HAP-1 (cell line): ENCODE measurements at regions not wholly inside any gene's neighbourhood (a gene's known extent, or its start where the extent isn't known, plus 50 kb on each side); places are given as distances from the start of the nearest gene placed in this dataset.

Experiments
- DNase-seq, 2 experiments: peaks; one replicate each; pipeline ENCODE4 v3.0.0-alpha.2; 2016 to 2020; ENCODE audit warnings: low spot score in 2 of 2
- H3K27me3 ChIP-seq: fragments of 250-450 bp; sonication (Bioruptor Pico); 2 replicates; pipeline ENCODE4 v1.5.1; 2020; ENCODE audit warnings: low read depth, mild to moderate bottlenecking, moderate library complexity
- H3K36me3 ChIP-seq: fragments of 250-450 bp; sonication (Bioruptor Pico); replicated peaks from 2 replicates; pipeline ENCODE4 v1.5.1; 2020; ENCODE audit warnings: mild to moderate bottlenecking
- H3K4me1 ChIP-seq: fragments of 250-450 bp; sonication (Bioruptor Pico); 2 replicates; pipeline ENCODE4 v1.5.1; 2020; ENCODE audit warnings: mild to moderate bottlenecking
- H3K4me3 ChIP-seq: fragments of 250-450 bp; sonication (Bioruptor Pico); 2 replicates; pipeline ENCODE4 v1.5.1; 2020; ENCODE audit warnings: mild to moderate bottlenecking, moderate library complexity
- H3K9me3 ChIP-seq: fragments of 250-450 bp; sonication (Bioruptor Pico); 2 replicates; pipeline ENCODE4 v1.5.1; 2020; ENCODE audit warnings: mild to moderate bottlenecking, moderate library complexity
- in situ Hi-C: fragments of 300-500 bp; cut with MboI; formaldehyde crosslinking; loops from 3 replicates; pipeline ENCODE4 v1.14.3; 2020; ENCODE audit warnings: low sequenced_read_pairs, inconsistent platforms, mixed read lengths

DNA sequence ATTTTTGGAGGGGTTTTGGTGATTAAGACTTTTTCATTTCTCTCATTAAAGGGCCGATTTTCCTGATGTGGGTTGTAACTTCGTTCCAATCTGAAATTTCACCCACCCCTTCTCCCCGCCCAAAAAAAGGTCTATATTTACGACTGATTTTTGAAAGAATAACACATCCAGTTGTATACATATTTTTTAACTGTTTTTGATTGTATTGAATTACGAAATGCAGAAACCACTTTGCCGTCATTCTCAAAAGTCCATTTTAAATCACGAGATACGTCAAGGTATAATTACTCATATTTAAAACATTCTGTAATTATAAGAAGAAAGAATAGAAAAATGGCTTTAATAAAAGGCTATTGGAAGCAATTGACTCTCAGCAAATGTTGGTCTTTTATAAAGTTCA, 520.7 kb downstream of the MED13L start:
- H3K4me1 ChIP-seq = peaks cover 5% of the 10 kb centered on the region; the same call in 1 of the 2 replicates
- peaks cover 29% of the 10 kb centered on the region for H3K27me3 ChIP-seq
- in situ Hi-C loops = loop anchor here (10.0 kb wide), 1 partner anchor 1092 kb away; no protein-coding TSS in a partner anchor
- no peak overlapping the region for H3K4me3 ChIP-seq
- no peaks in the 10 kb centered on the region for H3K36me3 ChIP-seq
- no peak for DNase-seq
- no peaks in the 10 kb centered on the region for H3K9me3 ChIP-seq

- H3K9me3 ChIP-seq = no peaks in the 10 kb centered on the region
Observed at GRCh38 chr12:115756271-115756670, 521.2 kb downstream of the MED13L start.

DNA sequence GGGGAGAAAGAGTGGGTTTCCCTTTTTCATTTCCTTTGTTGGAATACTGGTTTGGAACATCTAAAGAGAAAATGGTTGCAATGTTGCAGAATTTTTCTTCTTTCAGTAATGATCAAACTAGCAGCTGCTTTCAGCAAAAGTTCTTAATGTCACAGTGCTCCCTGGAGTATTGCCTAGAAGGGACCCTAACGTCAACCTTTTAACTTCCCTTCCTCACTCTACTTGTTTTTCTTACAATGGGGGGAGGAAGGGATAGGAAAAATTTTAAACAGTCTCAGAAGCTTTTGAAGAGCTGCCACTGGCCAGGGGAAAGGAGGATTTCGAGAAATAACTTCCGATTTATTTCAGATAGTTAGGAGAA, 521.8 kb downstream of the MED13L start:
- Histone ChIP-seq H3K4me3 (no peak overlapping the region), H3K27me3 (peaks cover 29% of the 10 kb centered on the region), H3K4me1 (peaks cover 5% of the 10 kb centered on the region; the same call in 1 of the 2 replicates), H3K36me3 (no peaks in the 10 kb centered on the region), H3K9me3 (no peaks in the 10 kb centered on the region)
- DNase-seq = no peak
- in situ Hi-C loops = loop anchor here (10.0 kb wide), 1 partner anchor 1091 kb away; no protein-coding TSS in a partner anchor

More at GRCh38 chr12:115756271-115756670, 521.2 kb downstream of the MED13L start:
- Histone ChIP-seq H3K36me3 (no peaks in the 10 kb centered on the region), H3K4me3 (no peak overlapping the region), H3K27me3 (peaks cover 29% of the 10 kb centered on the region), H3K4me1 (peaks cover 5% of the 10 kb centered on the region; the same call in 1 of the 2 replicates)
- in situ Hi-C loops = loop anchor here (10.0 kb wide), 1 partner anchor 1091 kb away; no protein-coding TSS in a partner anchor
- DNase-seq = no peak

GRCh38 chr12:115755061-115755724, 522.3 kb downstream of the MED13L start:
- in situ Hi-C loops = loop anchor here (10.0 kb wide), 1 partner anchor 1090 kb away; no protein-coding TSS in a partner anchor
- Histone ChIP-seq H3K36me3 (no peaks in the 10 kb centered on the region), H3K9me3 (no peaks in the 10 kb centered on the region), H3K27me3 (peaks cover 29% of the 10 kb centered on the region), H3K4me3 (no peak overlapping the region), H3K4me1 (peaks cover 5% of the 10 kb centered on the region; the same call in 1 of the 2 replicates)
- DNase-seq = no peak

DNA sequence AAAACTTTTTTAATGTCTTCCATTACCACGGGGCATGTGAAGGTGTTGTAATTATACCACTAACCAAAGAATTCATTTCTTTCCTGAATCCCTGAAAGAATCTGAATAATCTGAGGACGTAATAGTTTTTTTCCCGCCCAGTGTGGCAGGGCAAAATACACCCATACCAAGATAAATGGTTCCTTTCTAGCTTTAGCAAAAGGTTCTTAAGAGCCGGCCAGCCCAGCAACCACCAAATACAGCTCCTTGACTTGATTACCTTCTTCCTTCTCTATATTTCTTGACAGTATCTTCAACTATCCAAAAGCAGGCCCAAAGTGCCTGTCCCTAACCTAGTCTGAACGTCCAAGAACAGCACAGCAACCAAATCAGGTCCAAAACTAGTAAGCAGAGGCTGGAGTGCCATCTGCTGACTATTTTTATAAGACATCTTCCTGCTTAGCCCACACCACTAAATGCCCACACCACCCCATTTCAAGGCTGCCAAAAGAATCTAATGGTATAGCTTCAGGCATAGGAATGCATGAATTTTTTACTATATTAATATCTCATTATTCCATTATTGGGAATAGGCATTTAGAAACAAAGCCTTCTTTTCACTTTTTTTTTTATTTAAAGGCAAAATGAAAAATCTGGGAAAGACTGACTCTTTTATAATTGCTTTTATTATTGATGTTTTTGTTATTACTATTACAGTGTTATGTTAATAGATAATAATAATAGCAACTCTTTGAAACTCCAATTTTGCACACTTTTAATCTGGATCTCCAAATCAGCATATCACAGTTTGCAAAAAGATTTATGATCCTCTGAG, 524.4 kb downstream of the MED13L start:
- H3K4me3 ChIP-seq = no peak overlapping the region
- no peaks in the 10 kb centered on the region for H3K36me3 ChIP-seq
- H3K9me3 ChIP-seq = no peaks in the 10 kb centered on the region
- H3K27me3 ChIP-seq = peaks cover 25% of the 10 kb centered on the region
- in situ Hi-C loops = loop anchor here (10.0 kb wide), 1 partner anchor 1088 kb away; no protein-coding TSS in a partner anchor
- DNase-seq = peak; percentile 63
- H3K4me1 ChIP-seq = peaks cover 5% of the 10 kb centered on the region; the same call in 1 of the 2 replicates

DNA sequence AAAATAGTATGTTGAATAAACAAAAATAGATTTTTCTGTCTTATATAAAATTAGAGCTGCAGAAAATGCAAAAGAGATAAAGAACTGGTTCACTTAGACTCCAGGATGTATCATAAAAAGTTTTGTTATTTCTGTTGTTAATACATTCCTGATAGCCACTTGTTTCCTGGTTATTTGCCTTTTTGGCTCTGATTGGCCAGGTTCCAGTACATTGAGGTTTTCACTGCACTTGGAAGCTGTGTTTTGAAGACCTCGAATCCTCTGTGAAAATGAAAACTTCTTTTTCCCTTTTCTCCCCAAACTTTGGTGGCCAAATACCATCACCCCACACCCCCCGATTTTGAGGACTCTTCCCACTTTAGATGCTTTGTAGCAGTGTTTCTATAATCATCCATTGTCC, 525.3 kb downstream of the MED13L start:
- H3K36me3 ChIP-seq = no peaks in the 10 kb centered on the region
- H3K27me3 ChIP-seq = peaks cover 16% of the 10 kb centered on the region
- H3K9me3 ChIP-seq = no peaks in the 10 kb centered on the region
- in situ Hi-C loops = loop anchor here (10.0 kb wide), 1 partner anchor 1087 kb away; no protein-coding TSS in a partner anchor
- DNase-seq = no peak
- no peak overlapping the region for H3K4me3 ChIP-seq
- H3K4me1 ChIP-seq = peaks cover 5% of the 10 kb centered on the region; the same call in 1 of the 2 replicates

DNA sequence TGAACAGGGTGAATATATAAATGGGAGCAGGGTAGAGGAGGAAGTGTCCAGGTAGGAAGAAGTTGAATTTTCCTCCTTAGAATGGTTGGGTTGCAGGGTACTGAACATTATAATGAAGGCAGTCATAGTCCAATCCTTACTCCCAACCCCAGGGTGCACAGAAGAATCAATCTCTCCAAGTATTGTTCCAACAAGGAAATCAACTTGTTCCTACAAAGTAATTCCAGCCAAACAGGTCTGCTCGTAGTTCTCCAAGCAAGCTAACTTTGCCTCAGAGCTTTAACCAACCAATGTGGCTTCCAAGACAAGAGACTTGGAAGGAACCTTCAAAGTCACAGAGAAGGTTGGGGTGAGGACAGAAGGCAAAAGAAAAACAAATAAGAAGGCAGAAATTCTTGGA, 527.2 kb downstream of the MED13L start:
- H3K36me3 ChIP-seq = no peaks in the 10 kb centered on the region
- H3K9me3 ChIP-seq = no peaks in the 10 kb centered on the region
- H3K27me3 ChIP-seq = no peaks in the 10 kb centered on the region
- H3K4me1 ChIP-seq = peaks cover 5% of the 10 kb centered on the region; the same call in 1 of the 2 replicates
- no peak overlapping the region for H3K4me3 ChIP-seq
- DNase-seq = no peak
- in situ Hi-C loops = loop anchor here (10.0 kb wide), 1 partner anchor 1086 kb away; no protein-coding TSS in a partner anchor

DNA sequence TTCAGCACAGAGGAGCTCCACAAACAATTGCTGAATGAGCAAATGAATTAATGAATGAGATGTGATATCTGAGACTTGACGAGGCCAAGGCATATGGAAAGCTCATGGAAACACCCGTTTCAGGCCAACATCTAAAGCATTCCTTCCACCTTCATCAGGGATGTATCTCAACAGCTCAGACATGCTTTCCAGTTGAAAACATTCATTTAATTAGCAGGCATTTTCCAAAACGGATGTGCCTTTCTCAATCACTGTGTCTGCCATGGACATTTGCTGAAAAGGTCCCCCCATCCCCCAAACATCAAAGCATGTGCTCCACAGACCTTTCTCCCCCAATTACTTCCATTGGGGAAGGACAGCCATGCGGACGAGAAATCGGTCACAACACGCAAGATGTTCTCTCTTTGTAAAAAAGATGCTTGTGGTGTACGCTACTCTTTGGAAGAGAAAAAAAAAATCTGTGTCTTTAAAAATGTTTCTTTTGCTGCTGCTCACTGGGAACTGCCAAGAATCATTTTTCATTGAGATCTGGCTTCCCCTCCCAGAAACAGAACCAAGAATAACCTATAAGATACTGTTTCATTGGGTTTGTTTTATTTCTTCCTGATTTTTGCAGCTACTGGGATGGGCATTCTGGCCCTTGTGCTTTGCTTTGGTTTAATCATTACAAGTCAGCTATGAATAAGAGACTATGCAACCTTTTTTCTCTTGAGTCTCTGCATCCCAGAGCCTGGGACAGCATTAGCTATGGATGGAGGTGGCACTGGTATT, 528.2 kb downstream of the MED13L start:
- in situ Hi-C loops = no loop called here
- Histone ChIP-seq H3K36me3 (no peaks in the 10 kb centered on the region), H3K4me1 (peaks cover 5% of the 10 kb centered on the region; the same call in 1 of the 2 replicates), H3K27me3 (no peaks in the 10 kb centered on the region), H3K4me3 (no peak overlapping the region), H3K9me3 (no peaks in the 10 kb centered on the region)
- no peak for DNase-seq

DNA sequence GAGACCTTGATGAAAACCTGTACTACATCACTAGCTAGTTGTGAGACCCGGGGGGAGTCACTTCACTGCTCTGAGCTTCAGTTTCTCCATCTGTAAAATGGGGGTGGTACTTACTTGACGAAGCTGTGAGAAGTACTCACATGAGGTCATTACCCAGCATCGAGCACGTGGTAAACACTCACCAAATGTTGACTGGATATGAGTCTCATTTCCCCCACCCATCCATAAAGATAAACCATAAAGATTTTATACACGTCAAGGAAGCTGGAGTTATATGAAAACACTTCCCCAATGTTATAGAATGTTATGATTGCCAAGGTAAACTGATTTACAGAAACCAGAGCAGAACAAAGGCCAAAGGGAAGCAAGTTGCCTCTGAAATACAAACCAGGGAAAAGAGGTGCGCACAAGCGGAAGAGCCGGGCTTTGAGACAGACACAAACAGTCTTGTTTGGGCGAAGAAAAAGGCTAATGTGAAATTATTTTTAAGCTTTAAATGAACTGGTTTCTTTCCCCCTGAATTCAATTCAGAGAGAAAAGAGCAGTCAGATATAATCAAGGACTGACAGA, 536.8 kb downstream of the MED13L start:
- Histone ChIP-seq H3K36me3 (no peaks in the 10 kb centered on the region), H3K4me1 (no peaks in the 10 kb centered on the region), H3K9me3 (no peaks in the 10 kb centered on the region), H3K4me3 (no peak overlapping the region), H3K27me3 (no peaks in the 10 kb centered on the region)
- DNase-seq = no peak
- in situ Hi-C loops = no loop called here

GRCh38 chr12:115737895-115738294, 539.6 kb downstream of the MED13L start:
- no peaks in the 10 kb centered on the region for H3K4me1 ChIP-seq
- H3K9me3 ChIP-seq = no peaks in the 10 kb centered on the region
- H3K36me3 ChIP-seq = no peaks in the 10 kb centered on the region
- in situ Hi-C loops = no loop called here
- no peaks in the 10 kb centered on the region for H3K27me3 ChIP-seq
- H3K4me3 ChIP-seq = no peak overlapping the region
- DNase-seq = no peak

DNA sequence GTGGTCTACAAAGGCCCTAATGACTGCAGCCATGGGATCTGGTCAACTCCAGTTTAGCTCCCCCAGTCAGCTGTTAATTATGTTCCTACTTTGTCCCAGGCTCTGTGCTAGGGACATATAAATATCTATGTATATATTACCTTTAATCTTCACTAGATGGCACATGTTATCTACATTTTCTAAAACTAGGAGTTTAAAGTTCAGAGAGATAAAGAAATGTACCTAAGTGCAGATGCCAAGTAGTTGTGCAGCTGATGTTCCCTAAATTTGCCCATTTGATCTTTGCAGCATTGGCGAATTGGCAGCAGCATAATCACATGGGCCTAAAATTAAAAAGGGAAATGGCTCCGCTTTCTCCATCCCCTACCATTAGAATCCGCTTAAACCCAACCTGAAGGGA, 541.1 kb downstream of the MED13L start:
- DNase-seq = no peak
- H3K36me3 ChIP-seq = no peaks in the 10 kb centered on the region
- in situ Hi-C loops = no loop called here
- H3K4me1 ChIP-seq = no peaks in the 10 kb centered on the region
- H3K27me3 ChIP-seq = no peaks in the 10 kb centered on the region
- H3K9me3 ChIP-seq = no peaks in the 10 kb centered on the region
- no peak overlapping the region for H3K4me3 ChIP-seq

DNA sequence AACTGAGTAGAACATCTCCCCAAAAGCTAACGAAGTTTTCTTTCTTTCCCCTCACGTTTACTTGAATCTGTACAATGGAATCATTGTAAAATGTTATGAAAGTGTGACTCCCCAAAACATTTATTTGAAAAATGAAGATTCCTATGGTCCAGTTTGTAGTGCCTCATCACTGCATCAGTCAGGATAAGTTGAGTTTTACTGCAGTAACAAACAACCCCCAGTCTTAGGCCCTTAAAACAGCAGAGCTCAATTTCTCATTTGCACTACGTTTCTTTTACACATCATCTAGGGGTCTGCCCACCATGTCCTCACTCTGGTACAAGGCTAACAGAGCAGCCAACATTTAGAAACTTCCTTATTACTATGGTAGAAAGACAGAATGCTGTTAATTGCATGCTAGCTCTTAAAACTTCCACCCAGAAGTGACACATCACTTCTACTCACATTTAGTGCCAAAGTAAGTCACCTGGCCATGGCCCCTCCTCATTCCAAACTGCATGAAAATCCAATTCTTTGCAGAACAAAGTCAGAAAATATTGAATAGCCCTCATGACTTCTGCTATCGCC, 546.4 kb downstream of the MED13L start:
- H3K4me1 ChIP-seq = no peaks in the 10 kb centered on the region
- H3K9me3 ChIP-seq = no peaks in the 10 kb centered on the region
- H3K4me3 ChIP-seq = no peak overlapping the region
- DNase-seq = no peak
- no peaks in the 10 kb centered on the region for H3K27me3 ChIP-seq
- in situ Hi-C loops = no loop called here
- no peaks in the 10 kb centered on the region for H3K36me3 ChIP-seq

- Histone ChIP-seq H3K36me3 (no peaks in the 10 kb centered on the region), H3K9me3 (no peaks in the 10 kb centered on the region), H3K27me3 (no peaks in the 10 kb centered on the region), H3K4me1 (no peaks in the 10 kb centered on the region), H3K4me3 (no peak overlapping the region)
- DNase-seq = no peak
- in situ Hi-C loops = no loop called here
Observed at GRCh38 chr12:115726691-115727090, 550.8 kb downstream of the MED13L start.
